Transverse colon (tissue), 4 donors: ENCODE measurements at regions not wholly inside any gene's neighbourhood (a gene's known extent, or its start where the extent isn't known, plus 50 kb on each side); places are given as distances from the start of the nearest gene placed in this dataset.

Experiments
- DNase-seq: peaks from one replicate; pipeline ENCODE4 v3.0.0-alpha.2; 2019
- H3K27ac ChIP-seq, 4 donors: fragments of 200-600 bp; sonication (generic); 2 replicates each; pipeline ENCODE4 v1.5.1; 2016 to 2018; ENCODE audit warnings: inconsistent platforms in 4 of 4
- H3K27me3 ChIP-seq: fragments of 200-600 bp; sonication (generic); 2 replicates; pipeline ENCODE4 v1.5.1; 2017; ENCODE audit warnings: inconsistent platforms
- H3K36me3 ChIP-seq, 4 donors: fragments of 200-600 bp; sonication (generic); 2 replicates each; pipeline ENCODE4 v1.5.1; 2017 to 2019; ENCODE audit warnings: inconsistent platforms in 4 of 4
- H3K4me1 ChIP-seq, 4 donors: fragments of 200-600 bp; sonication (generic); 2 replicates each; pipeline ENCODE4 v1.5.1; 2017 to 2020; ENCODE audit warnings: inconsistent platforms in 4 of 4
- H3K4me3 ChIP-seq, 4 donors: fragments of 200-600 bp; sonication (generic); 1 replicate in 1 of 4; 2 replicates in 3 of 4; pipeline versions ENCODE4 v1.5.1 to v1.6.1; 2017 to 2019; ENCODE audit warnings: inconsistent platforms in 4 of 4
- H3K9me3 ChIP-seq, 2 donors: fragments of 200-600 bp; sonication (generic); 2 replicates each; pipeline ENCODE4 v1.5.1; 2017 to 2019; ENCODE audit warnings: inconsistent platforms in 2 of 2
- EP300 ChIP-seq: sonication (generic); formaldehyde crosslinking; IDR thresholded peaks from one replicate; pipeline ENCODE4 v1.6.1; 2017; ENCODE audit warnings: antibody characterized with exemption, low read depth
- POLR2A ChIP-seq: fragments of 450-650 bp; IDR thresholded peaks from one replicate; pipeline ENCODE4 v1.6.1; 2016; ENCODE audit warnings: antibody characterized with exemption, mild to moderate bottlenecking, moderate library complexity
- POLR2AphosphoS5 ChIP-seq, 3 donors: sonication (generic); formaldehyde crosslinking; IDR thresholded peaks; one replicate each; pipeline ENCODE4 v1.6.1; 2016; ENCODE audit warnings: antibody characterized with exemption in 3 of 3
- WGBS, 2 donors: methylation state at CpG; one replicate each; pipeline ENCODE4 v1.1.5; 2018; ENCODE audit warnings: low coverage in 1 of 2; 5-methylcytosine and 5-hydroxymethylcytosine counted together
- in situ Hi-C, 4 donors: fragments of 200-750 bp; cut with MboI; loops; one replicate each; pipeline versions ENCODE4 v1.15.0 to v1.15.1; 2017; ENCODE audit warnings: low sequenced_read_pairs in 3 of 4, low pct_ligation_motif_present in 1 of 4, low pct_unique_long_range_greater_than_20kb in 1 of 4
- intact Hi-C: fragments of 100-400 bp; cut with DNase I; formaldehyde crosslinking; loops from one replicate; pipeline ENCODE4 v1.15.1; 2023; ENCODE audit warnings: low total_unique reads
- TF ChIP-seq, protein P1 (sequence below), 5 experiments: fragments of 200-600 bp in 3 of 5; fragments of 450-650 bp in 2 of 5; sonication (generic) in 3 of 5; IDR thresholded peaks; 1 replicate in 2 of 5; 2 replicates in 3 of 5; pipeline ENCODE4 v1.5.1; 2016 to 2017; ENCODE audit warnings: antibody characterized with exemption in 5 of 5, inconsistent platforms in 3 of 5, mild to moderate bottlenecking in 2 of 5, moderate library complexity in 1 of 5

GRCh38 chr2:215755641-215756345 is 257.6 kb downstream of the MREG start:
- no peaks in the 10 kb centered on the region for H3K9me3 ChIP-seq
- intact Hi-C loops (no loop called here), in situ Hi-C loops (no loop called here)
- H3K27ac ChIP-seq = no peak overlapping the region
- TF ChIP-seq, protein P1, sequence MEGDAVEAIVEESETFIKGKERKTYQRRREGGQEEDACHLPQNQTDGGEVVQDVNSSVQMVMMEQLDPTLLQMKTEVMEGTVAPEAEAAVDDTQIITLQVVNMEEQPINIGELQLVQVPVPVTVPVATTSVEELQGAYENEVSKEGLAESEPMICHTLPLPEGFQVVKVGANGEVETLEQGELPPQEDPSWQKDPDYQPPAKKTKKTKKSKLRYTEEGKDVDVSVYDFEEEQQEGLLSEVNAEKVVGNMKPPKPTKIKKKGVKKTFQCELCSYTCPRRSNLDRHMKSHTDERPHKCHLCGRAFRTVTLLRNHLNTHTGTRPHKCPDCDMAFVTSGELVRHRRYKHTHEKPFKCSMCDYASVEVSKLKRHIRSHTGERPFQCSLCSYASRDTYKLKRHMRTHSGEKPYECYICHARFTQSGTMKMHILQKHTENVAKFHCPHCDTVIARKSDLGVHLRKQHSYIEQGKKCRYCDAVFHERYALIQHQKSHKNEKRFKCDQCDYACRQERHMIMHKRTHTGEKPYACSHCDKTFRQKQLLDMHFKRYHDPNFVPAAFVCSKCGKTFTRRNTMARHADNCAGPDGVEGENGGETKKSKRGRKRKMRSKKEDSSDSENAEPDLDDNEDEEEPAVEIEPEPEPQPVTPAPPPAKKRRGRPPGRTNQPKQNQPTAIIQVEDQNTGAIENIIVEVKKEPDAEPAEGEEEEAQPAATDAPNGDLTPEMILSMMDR (IDR thresholded peaks at IDR 0.05) = no peak
- no peak for TF ChIP-seq POLR2AphosphoS5 (IDR thresholded peaks at IDR 0.05)
- TF ChIP-seq POLR2A = no peak
- no peak for TF ChIP-seq EP300
- no peaks in the 10 kb centered on the region for H3K27me3 ChIP-seq
- no peak for DNase-seq
- H3K36me3 ChIP-seq = no peaks in the 10 kb centered on the region
- no peaks in the 10 kb centered on the region for H3K4me1 ChIP-seq
- 88% methylated on average over 4 of the region's 4 CpGs for WGBS, 2 donors
- no peak overlapping the region for H3K4me3 ChIP-seq

- intact Hi-C loops = no loop called here
- no peak for DNase-seq
- in situ Hi-C loops = no loop called here
- Histone ChIP-seq H3K9me3 (no peaks in the 10 kb centered on the region), H3K4me3 (no peak overlapping the region), H3K27ac (no peak overlapping the region), H3K27me3 (no peaks in the 10 kb centered on the region), H3K36me3 (no peaks in the 10 kb centered on the region), H3K4me1 (peaks cover 0 to 4% (median 2%) of the 10 kb centered on the region in 4 donors)
- TF ChIP-seq, protein P1 (IDR thresholded peaks at IDR 0.05) = no peak
- TF ChIP-seq POLR2AphosphoS5 (IDR thresholded peaks at IDR 0.05) (no peak), EP300 (no peak), POLR2A (no peak)
- WGBS, 2 donors = 74 to 86% methylated on average over 3 of the region's 3 CpGs
Observed at GRCh38 chr2:215754546-215754945, 258.8 kb downstream of the MREG start.

GRCh38 chr2:215753808-215754207 is 259.5 kb downstream of the MREG start:
- peaks cover 0 to 12% (median 7%) of the 10 kb centered on the region in 4 donors for H3K4me1 ChIP-seq
- TF ChIP-seq EP300 = no peak
- TF ChIP-seq POLR2AphosphoS5 (IDR thresholded peaks at IDR 0.05) = no peak
- TF ChIP-seq, protein P1 (IDR thresholded peaks at IDR 0.05) = no peak
- TF ChIP-seq POLR2A = no peak
- intact Hi-C loops = no loop called here
- 83% methylated on average over 5 of the region's 5 CpGs; no CpG with 5 or more reads in 1 of the 2 donors for WGBS, 2 donors
- no peak for DNase-seq
- in situ Hi-C loops = no loop called here
- no peak overlapping the region for H3K4me3 ChIP-seq
- no peaks in the 10 kb centered on the region for H3K27me3 ChIP-seq
- H3K27ac ChIP-seq = no peak overlapping the region
- no peaks in the 10 kb centered on the region for H3K9me3 ChIP-seq
- H3K36me3 ChIP-seq = no peaks in the 10 kb centered on the region

GRCh38 chr2:215752991-215753390 is 260.4 kb downstream of the MREG start:
- WGBS, 2 donors = 96 to 97% methylated on average over 3 of the region's 3 CpGs
- Histone ChIP-seq H3K27ac (no peak overlapping the region), H3K4me3 (no peak overlapping the region), H3K27me3 (no peaks in the 10 kb centered on the region), H3K4me1 (peaks cover 4 to 19% (median 9%) of the 10 kb centered on the region in 4 donors), H3K36me3 (no peaks in the 10 kb centered on the region), H3K9me3 (no peaks in the 10 kb centered on the region)
- no peak for DNase-seq
- intact Hi-C loops (no loop called here), in situ Hi-C loops (no loop called here)
- TF ChIP-seq POLR2A (no peak), EP300 (no peak)

- 89 to 96% methylated on average over 3 to 4 of the region's 4 CpGs for WGBS, 2 donors
- H3K27me3 ChIP-seq = no peaks in the 10 kb centered on the region
- DNase-seq = no peak
- peaks cover 4 to 20% (median 9%) of the 10 kb centered on the region in 4 donors for H3K4me1 ChIP-seq
- no peak overlapping the region for H3K27ac ChIP-seq
- intact Hi-C loops = no loop called here
- H3K36me3 ChIP-seq = no peaks in the 10 kb centered on the region
- in situ Hi-C loops = no loop called here
- no peak overlapping the region for H3K4me3 ChIP-seq
- TF ChIP-seq POLR2AphosphoS5 (IDR thresholded peaks at IDR 0.05) = no peak
- H3K9me3 ChIP-seq = no peaks in the 10 kb centered on the region
Observed at GRCh38 chr2:215752436-215752835, 260.9 kb downstream of the MREG start.
